ENCODE measurements at regions not wholly inside any gene's neighbourhood (a gene's known extent, or its start where the extent isn't known, plus 50 kb on each side); places are given as distances from the start of the nearest gene placed in this dataset.
"Not testable (repeated sequence)": the region's sequence is repeated elsewhere in the genome, so short reads cannot be mapped to it uniquely, and the experiment has no call there.

- TF ChIP-seq CTCF, POLR2A, EP300 (IDR thresholded peaks at IDR 0.05): not testable (repeated sequence)
Observed at GRCh38 chr20:56710577-56710976, 81.5 kb downstream of the TFAP2C start.
